H9 (cell line): ENCODE measurements at regions not wholly inside any gene's neighbourhood (a gene's known extent, or its start where the extent isn't known, plus 50 kb on each side); places are given as distances from the start of the nearest gene placed in this dataset.

ENCODE experiments used
- DNase-seq: peaks from one replicate; pipeline ENCODE4 v3.0.0-alpha.2; 2017
- H2AFZ ChIP-seq: one replicate; pipeline ENCODE4 v1.6.1; 2013; ENCODE audit warnings: mild to moderate bottlenecking, low read length, control low read depth, moderate library complexity
- H2AK5ac ChIP-seq: 2 replicates; pipeline ENCODE4 v1.6.1; 2013; ENCODE audit warnings: low read length, control low read depth, mixed read lengths; ENCODE audit not compliant: insufficient read length
- H2BK120ac ChIP-seq: one replicate; pipeline ENCODE4 v1.6.1; 2013; ENCODE audit warnings: low read depth, mild to moderate bottlenecking, low read length, control low read depth, inconsistent platforms; ENCODE audit not compliant: poor library complexity, severe bottlenecking
- H2BK12ac ChIP-seq: 2 replicates; pipeline ENCODE4 v1.6.1; 2013; ENCODE audit warnings: low read length, control low read depth, mixed read lengths, low read depth; ENCODE audit not compliant: insufficient read length
- H2BK15ac ChIP-seq: 2 replicates; pipeline ENCODE4 v1.6.1; 2013; ENCODE audit warnings: low read depth, low read length, control low read depth
- H2BK20ac ChIP-seq: one replicate; pipeline ENCODE4 v1.6.1; 2013; ENCODE audit warnings: low read depth, mild to moderate bottlenecking, low read length, control low read depth, inconsistent platforms; ENCODE audit not compliant: poor library complexity, severe bottlenecking
- H2BK5ac ChIP-seq: 2 replicates; pipeline ENCODE4 v1.6.1; 2013; ENCODE audit warnings: low read length, control low read depth, mixed read lengths; ENCODE audit not compliant: insufficient read length
- H3K14ac ChIP-seq: 2 replicates; pipeline ENCODE4 v1.6.1; 2013; ENCODE audit warnings: low read length, control low read depth; ENCODE audit not compliant: insufficient read depth
- H3K18ac ChIP-seq: 2 replicates; pipeline ENCODE4 v1.6.1; 2013; ENCODE audit warnings: low read depth, mild to moderate bottlenecking, mixed read lengths, low read length, control low read depth; ENCODE audit not compliant: insufficient read length
- H3K23ac ChIP-seq: 2 replicates; pipeline ENCODE4 v1.6.1; 2013; ENCODE audit warnings: low read length, control low read depth, mixed read lengths, low read depth; ENCODE audit not compliant: insufficient read length
- H3K23me2 ChIP-seq: 2 replicates; pipeline ENCODE4 v1.6.1; 2013; ENCODE audit warnings: low read depth, mild to moderate bottlenecking, mixed read lengths, low read length, control low read depth; ENCODE audit not compliant: insufficient read length, poor library complexity, severe bottlenecking
- H3K27ac ChIP-seq: 2 replicates; pipeline ENCODE4 v1.5.1; 2013; ENCODE audit warnings: low read length, control low read depth, mixed read lengths, low read depth; ENCODE audit not compliant: insufficient read length
- H3K27me3 ChIP-seq: 2 replicates; pipeline ENCODE4 v1.6.1; 2013; ENCODE audit warnings: low read length, control low read depth, inconsistent platforms; ENCODE audit not compliant: insufficient read depth
- H3K4ac ChIP-seq: 2 replicates; pipeline ENCODE4 v1.6.1; 2013; ENCODE audit warnings: low read depth, mild to moderate bottlenecking, control low read depth, inconsistent platforms, low read length, moderate library complexity
- H3K4me1 ChIP-seq: 2 replicates; pipeline ENCODE4 v1.6.1; 2013; ENCODE audit warnings: low read length, control low read depth, inconsistent platforms; ENCODE audit not compliant: insufficient read depth
- H3K4me2 ChIP-seq: 2 replicates; pipeline ENCODE4 v1.6.1; 2013; ENCODE audit warnings: low read length, control low read depth, mixed read lengths; ENCODE audit not compliant: insufficient read length, insufficient read depth
- H3K56ac ChIP-seq: 2 replicates; pipeline ENCODE4 v1.6.1; 2013; ENCODE audit warnings: low read depth, mild to moderate bottlenecking, mixed read lengths, low read length, control low read depth; ENCODE audit not compliant: insufficient read length
- H3K79me1 ChIP-seq: 2 replicates; pipeline ENCODE4 v1.6.1; 2013; ENCODE audit warnings: low read depth, mild to moderate bottlenecking, moderate library complexity, low read length, control low read depth, inconsistent platforms; ENCODE audit not compliant: insufficient read depth, poor library complexity, severe bottlenecking
- H3K79me2 ChIP-seq: 2 replicates; pipeline ENCODE4 v1.6.1; 2013; ENCODE audit warnings: low read length, control low read depth, inconsistent platforms; ENCODE audit not compliant: insufficient read depth
- H3K9ac ChIP-seq: 2 replicates; pipeline ENCODE4 v1.6.1; 2013; ENCODE audit warnings: low read length, control low read depth, mixed read lengths; ENCODE audit not compliant: insufficient read length; ENCODE audit errors: extremely low read depth
- H3K9me3 ChIP-seq: one replicate; pipeline ENCODE4 v1.6.1; 2013; ENCODE audit warnings: low read depth, low read length, inconsistent platforms; ENCODE audit not compliant: control insufficient read depth
- H3T11ph ChIP-seq: one replicate; pipeline ENCODE4 v1.6.1; 2013; ENCODE audit warnings: mild to moderate bottlenecking, low read length, control low read depth, inconsistent platforms
- H4K20me1 ChIP-seq: one replicate; pipeline ENCODE4 v1.6.1; 2013; ENCODE audit not compliant: control insufficient read depth, insufficient read length, insufficient read depth
- H4K5ac ChIP-seq: 2 replicates; pipeline ENCODE4 v1.6.1; 2013; ENCODE audit warnings: low read depth, mild to moderate bottlenecking, mixed read lengths, low read length, control low read depth; ENCODE audit not compliant: insufficient read length
- H4K8ac ChIP-seq: replicated peaks from 2 replicates; pipeline ENCODE4 v1.6.1; 2013; ENCODE audit warnings: low read length, control low read depth, mixed read lengths, low read depth; ENCODE audit not compliant: insufficient read length
- H4K91ac ChIP-seq: 2 replicates; pipeline ENCODE4 v1.6.1; 2013; ENCODE audit warnings: low read depth, mild to moderate bottlenecking, moderate library complexity, mixed read lengths, low read length, control low read depth; ENCODE audit not compliant: insufficient read length
- H3K27ac Mint-ChIP-seq, 3 experiments: 2 replicates in 2 of 3; 3 replicates in 1 of 3; pipeline ENCODE4 v1.8.0; 2020 to 2021; ENCODE audit warnings: mixed read lengths in 3 of 3, mild to moderate bottlenecking in 1 of 3, moderate library complexity in 1 of 3
- H3K27me3 Mint-ChIP-seq: 2 replicates; pipeline ENCODE4 v1.8.0; 2021; ENCODE audit warnings: low read depth, mild to moderate bottlenecking, moderate library complexity, mixed read lengths
- H3K36me3 Mint-ChIP-seq, 3 experiments: 2 replicates in 2 of 3; 3 replicates in 1 of 3; pipeline ENCODE4 v1.8.0; 2020 to 2021; ENCODE audit warnings: low read depth in 3 of 3, mixed read lengths in 3 of 3; ENCODE audit not compliant: insufficient read depth in 1 of 3
- H3K4me1 Mint-ChIP-seq, 2 experiments: 2 replicates each; pipeline ENCODE4 v1.8.0; 2020; ENCODE audit warnings: mixed read lengths in 2 of 2
- H3K4me3 Mint-ChIP-seq, 2 experiments: 2 replicates in 1 of 2; 3 replicates in 1 of 2; pipeline ENCODE4 v1.8.0; 2020 to 2021; ENCODE audit warnings: mild to moderate bottlenecking in 2 of 2, mixed read lengths in 2 of 2, moderate library complexity in 1 of 2
- H3K9me3 Mint-ChIP-seq, 2 experiments: 2 replicates in 1 of 2; 3 replicates in 1 of 2; pipeline ENCODE4 v1.8.0; 2020; ENCODE audit warnings: mild to moderate bottlenecking in 2 of 2, mixed read lengths in 2 of 2, moderate library complexity in 1 of 2
- WGBS: extraction: QIAGEN DNeasy Blood & Tissue Kit; methylation state at CpG from one replicate; pipeline ENCODE4 v1.1.7; 2013; ENCODE audit warnings: missing lambda C conversion rate, low lambda C conversion rate, mixed read lengths; ENCODE audit not compliant: insufficient read length; ENCODE audit errors: extremely low coverage; 5-methylcytosine and 5-hydroxymethylcytosine counted together
- TF ChIP-seq, protein P1 (sequence below): fragments of 200-600 bp; sonication (generic); conservative IDR thresholded peaks from 3 replicates; pipeline ENCODE4 v1.8.0; 2021; ENCODE audit warnings: antibody characterized with exemption, mild to moderate bottlenecking

DNA sequence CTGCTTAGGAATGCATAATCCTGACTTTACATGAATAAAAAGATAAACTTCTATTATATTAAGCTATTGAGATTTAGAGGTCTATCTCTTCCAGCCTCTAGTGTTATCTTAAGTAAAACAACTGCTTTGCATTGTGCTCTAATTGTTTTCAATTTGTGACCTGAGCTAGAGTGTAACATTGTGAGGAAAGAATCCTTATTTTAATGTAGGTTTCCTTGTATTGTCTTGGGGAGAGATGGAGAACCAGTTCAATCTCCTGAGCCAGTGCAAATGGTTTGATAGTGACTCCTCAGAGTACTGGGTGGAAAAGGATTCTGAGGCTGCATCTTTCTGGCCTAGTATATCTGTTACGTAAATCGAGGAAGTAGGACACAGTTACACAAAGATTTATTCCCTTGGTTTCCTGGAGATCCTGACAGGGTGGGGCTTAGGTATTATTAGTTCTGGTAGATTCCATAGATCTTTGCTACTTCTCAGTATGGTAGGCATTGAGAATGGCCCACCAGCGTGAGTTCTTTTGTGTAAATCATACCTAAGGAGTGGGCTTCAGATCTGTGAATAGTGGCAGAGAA, 683.5 kb upstream of the CCDC179 start:
- H2BK20ac ChIP-seq = no peak overlapping the region
- no peaks in the 10 kb centered on the region for H3K27me3 ChIP-seq
- H3K23ac ChIP-seq = no peak overlapping the region
- H3K27ac Mint-ChIP-seq = no peak overlapping the region
- H3K4ac ChIP-seq = no peak overlapping the region
- H3K4me3 Mint-ChIP-seq = no peak overlapping the region
- no peaks in the 10 kb centered on the region for H3K9me3 Mint-ChIP-seq
- no peak overlapping the region for H4K8ac ChIP-seq
- H3K9ac ChIP-seq = no peak overlapping the region
- no peak for DNase-seq
- no peak overlapping the region for H2BK15ac ChIP-seq
- H2BK5ac ChIP-seq = no peak overlapping the region
- no peak overlapping the region for H3K14ac ChIP-seq
- H3K4me2 ChIP-seq = no peak overlapping the region
- TF ChIP-seq, protein P1, sequence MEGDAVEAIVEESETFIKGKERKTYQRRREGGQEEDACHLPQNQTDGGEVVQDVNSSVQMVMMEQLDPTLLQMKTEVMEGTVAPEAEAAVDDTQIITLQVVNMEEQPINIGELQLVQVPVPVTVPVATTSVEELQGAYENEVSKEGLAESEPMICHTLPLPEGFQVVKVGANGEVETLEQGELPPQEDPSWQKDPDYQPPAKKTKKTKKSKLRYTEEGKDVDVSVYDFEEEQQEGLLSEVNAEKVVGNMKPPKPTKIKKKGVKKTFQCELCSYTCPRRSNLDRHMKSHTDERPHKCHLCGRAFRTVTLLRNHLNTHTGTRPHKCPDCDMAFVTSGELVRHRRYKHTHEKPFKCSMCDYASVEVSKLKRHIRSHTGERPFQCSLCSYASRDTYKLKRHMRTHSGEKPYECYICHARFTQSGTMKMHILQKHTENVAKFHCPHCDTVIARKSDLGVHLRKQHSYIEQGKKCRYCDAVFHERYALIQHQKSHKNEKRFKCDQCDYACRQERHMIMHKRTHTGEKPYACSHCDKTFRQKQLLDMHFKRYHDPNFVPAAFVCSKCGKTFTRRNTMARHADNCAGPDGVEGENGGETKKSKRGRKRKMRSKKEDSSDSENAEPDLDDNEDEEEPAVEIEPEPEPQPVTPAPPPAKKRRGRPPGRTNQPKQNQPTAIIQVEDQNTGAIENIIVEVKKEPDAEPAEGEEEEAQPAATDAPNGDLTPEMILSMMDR = no peak
- no CpG with 5 or more reads among the region's 3 CpGs for WGBS
- no peaks in the 10 kb centered on the region for H3K79me2 ChIP-seq
- H3K9me3 ChIP-seq = no peaks in the 10 kb centered on the region
- no peaks in the 10 kb centered on the region for H3K36me3 Mint-ChIP-seq
- no peak overlapping the region for H2AFZ ChIP-seq
- H3K18ac ChIP-seq = no peak overlapping the region
- no peaks in the 10 kb centered on the region for H3K79me1 ChIP-seq
- no peak overlapping the region for H4K91ac ChIP-seq
- no peak overlapping the region for H2BK12ac ChIP-seq
- H3K27me3 Mint-ChIP-seq = no peaks in the 10 kb centered on the region
- H3T11ph ChIP-seq = no peak overlapping the region
- H2AK5ac ChIP-seq = no peak overlapping the region
- H3K27ac ChIP-seq = no peak overlapping the region
- H4K5ac ChIP-seq = no peak overlapping the region
- peaks cover 22 to 26% of the 10 kb centered on the region in 2 experiments for H3K4me1 Mint-ChIP-seq
- H4K20me1 ChIP-seq = no peaks in the 10 kb centered on the region
- H3K4me1 ChIP-seq = no peaks in the 10 kb centered on the region
- no peak overlapping the region for H3K56ac ChIP-seq
- H3K23me2 ChIP-seq = no peaks in the 10 kb centered on the region
- H2BK120ac ChIP-seq = no peak overlapping the region
